Mammary epithelial cell (primary cell): ENCODE measurements at regions not wholly inside any gene's neighbourhood (a gene's known extent, or its start where the extent isn't known, plus 50 kb on each side); places are given as distances from the start of the nearest gene placed in this dataset.

ENCODE experiments used
- CTCF ChIP-seq, 2 donors: IDR thresholded peaks in 1 of 2; conservative IDR thresholded peaks in 1 of 2; 2 replicates each; pipeline ENCODE4 v1.5.1; 2011 to 2012; ENCODE audit warnings: inconsistent platforms in 2 of 2, low read length in 2 of 2, mild to moderate bottlenecking in 2 of 2, control low read depth in 1 of 2, low read depth in 1 of 2; ENCODE audit not compliant: insufficient read depth in 1 of 2; ENCODE audit errors: extremely low read depth in 1 of 2
- EZH2 ChIP-seq: IDR thresholded peaks from 2 replicates; pipeline ENCODE4 v1.6.1; 2012; ENCODE audit warnings: low read length, inconsistent platforms, borderline replicate concordance

- TF ChIP-seq CTCF (conservative IDR thresholded peaks at IDR 0.05 in 1 of 2, IDR thresholded peaks at IDR 0.05 in 1 of 2; ENCODE audit: extremely low read depth in 1 of 2, insufficient read depth in 1 of 2, low read depth in 1 of 2, low read length in 2 of 2) (no peak), EZH2 (no peak)
These were observed 505.6 kb downstream of the CDH26 start for GRCh38 chr20:60463798-60464197.
